RKO (cell line): ENCODE measurements at regions not wholly inside any gene's neighbourhood (a gene's known extent, or its start where the extent isn't known, plus 50 kb on each side); places are given as distances from the start of the nearest gene placed in this dataset.
"Not testable (repeated sequence)": the region's sequence is repeated elsewhere in the genome, so short reads cannot be mapped to it uniquely, and the experiment has no call there.

Experiments used
- DNase-seq: peaks from one replicate; pipeline ENCODE4 v3.0.0-alpha.2; 2016; ENCODE audit warnings: low spot score

DNA sequence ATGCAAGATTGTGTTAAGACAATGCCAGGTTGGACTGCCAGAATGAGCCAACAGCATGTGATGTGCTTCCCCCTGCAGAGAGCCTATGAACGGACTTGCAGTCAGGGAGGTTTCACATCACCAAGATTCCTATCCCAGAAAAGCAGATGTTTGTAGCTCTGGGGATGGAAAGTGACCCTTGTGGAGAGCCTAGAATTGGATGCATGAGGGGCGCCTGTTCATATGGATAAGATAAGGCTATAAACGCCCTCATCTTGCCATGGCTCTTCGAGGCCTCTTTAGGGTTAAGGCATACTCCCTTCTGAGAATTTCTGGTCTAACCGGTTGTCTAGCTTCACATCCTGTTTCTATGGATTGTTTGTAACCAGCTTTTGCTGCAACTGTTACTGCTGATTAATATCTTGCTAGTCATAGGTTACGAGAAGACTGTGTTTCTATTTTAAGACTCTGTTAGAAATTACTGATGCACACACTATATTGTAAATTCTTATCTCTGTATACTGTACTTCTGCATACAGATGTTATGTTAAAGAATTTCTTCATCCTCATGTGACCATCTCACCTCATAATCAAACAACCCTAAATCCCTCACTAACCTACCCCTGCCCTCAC lies 295.8 kb downstream of the PTGER3 start:
- DNase-seq: not testable (repeated sequence)

DNA sequence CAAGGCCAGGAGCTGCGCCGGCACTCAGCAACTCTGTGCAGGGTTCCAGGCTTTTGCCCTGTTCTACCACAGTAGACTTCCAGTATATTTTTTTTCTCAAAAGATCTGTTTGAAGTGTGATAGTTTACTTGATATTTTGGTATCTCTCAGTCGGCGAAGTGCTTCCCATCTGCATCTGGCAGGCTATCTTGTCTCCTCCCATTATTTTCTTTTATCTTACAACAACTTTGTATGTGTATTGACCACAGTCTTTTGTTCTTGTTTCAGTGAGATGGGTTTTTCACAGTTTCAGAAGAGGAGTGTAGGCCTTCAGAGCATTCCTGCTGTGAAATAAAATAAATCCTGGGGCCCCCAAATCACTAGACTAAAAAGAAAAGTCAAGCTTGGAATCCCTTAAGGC lies 292.9 kb downstream of the PTGER3 start:
- DNase-seq: no peak

DNA sequence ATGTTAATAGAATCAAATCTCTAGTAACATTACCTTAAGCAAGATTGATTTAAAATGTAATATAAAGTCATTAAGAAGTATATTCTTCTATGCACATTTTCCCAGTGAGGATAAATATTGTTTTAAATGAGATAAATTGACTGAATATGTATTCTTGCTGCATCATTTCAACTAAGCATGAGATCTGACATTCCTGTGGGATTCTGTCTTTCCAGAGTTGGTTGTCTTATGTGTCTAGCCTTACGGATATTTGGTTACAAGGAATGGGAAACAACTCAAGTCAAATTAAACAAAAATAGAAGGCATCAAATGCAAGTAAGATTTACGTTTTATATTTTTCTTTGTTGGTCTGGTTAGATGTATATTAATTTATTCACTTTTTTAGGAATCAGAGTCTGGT lies 287.5 kb downstream of the PTGER3 start:
- DNase-seq: no peak

DNA sequence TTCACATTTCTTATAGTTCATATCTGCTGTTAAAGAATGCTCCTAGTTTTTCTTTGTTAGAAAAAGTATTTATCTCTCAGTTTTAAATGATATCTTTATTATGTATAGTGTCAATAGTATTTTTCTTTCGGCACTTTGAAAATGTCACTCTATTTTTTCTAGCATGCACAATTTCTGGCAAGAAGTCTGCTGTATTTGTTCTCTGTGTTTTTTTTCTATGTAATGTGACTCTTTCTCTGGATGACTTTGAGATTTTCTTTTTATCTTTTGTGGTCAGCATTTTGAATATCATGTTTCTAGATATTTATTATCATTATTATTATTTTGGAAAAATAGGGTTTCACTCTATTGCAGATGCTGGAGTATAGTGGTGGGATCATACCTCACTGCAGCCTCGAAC lies 285.2 kb downstream of the PTGER3 start:
- DNase-seq: no peak

DNA sequence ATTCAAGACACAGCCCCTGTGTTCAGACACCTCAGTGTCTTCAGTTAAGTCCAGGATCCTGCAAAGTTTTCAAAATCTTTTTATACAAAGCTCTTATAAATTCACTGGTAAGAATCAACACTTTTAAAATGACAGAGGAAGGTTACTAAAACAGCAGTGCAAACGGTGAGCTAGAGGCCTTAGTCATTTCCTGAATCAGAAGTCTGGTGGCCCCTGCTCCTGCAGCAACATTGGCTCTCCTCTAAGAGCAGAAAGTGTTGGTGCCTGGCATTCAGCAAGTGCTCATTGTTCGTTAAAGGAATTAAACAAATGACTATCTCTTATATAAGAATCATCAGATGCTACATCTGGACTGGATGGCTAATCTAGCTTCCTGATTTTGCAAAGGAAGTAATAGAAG lies 282.9 kb downstream of the PTGER3 start:
- peak; percentile 16 for DNase-seq

DNA sequence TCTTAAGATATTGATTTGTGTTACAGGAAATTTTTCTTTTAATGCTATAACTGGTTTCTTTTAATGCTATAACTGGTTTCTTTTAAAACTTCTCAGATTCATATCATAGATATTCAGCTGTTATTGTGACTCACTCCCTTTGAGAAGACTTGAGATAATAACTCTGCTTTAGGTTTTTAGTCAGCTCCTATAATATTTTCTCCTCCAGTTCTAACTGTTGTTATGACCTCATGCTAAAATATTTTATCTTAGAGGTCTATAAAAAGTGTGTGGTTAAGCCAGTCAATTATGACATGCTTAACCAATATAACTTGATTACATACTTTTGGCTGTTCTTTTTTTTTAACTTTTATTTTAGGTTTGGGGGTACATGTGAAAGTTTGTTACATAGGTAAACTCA lies 280.2 kb downstream of the PTGER3 start:
- DNase-seq: no peak

DNA sequence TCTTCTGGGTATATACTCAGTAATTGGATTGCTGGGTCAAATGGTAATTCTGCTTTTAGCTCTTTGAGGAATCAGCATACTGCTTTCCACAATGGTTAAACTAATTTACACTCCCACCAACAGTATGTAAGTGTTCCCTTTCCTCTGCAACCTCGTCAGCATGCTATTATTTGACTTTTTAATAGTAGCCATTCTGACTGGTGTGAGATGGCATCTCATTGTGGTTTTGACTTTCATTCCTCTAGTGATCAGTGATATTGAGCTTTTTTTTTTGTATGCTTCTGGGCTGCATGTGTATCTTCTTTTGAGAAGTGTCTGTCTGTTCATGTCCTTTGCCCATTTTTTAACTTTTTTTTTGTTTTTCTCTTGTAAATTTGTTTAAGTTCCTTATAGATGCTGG lies 279.4 kb downstream of the PTGER3 start:
- DNase-seq: no peak

DNA sequence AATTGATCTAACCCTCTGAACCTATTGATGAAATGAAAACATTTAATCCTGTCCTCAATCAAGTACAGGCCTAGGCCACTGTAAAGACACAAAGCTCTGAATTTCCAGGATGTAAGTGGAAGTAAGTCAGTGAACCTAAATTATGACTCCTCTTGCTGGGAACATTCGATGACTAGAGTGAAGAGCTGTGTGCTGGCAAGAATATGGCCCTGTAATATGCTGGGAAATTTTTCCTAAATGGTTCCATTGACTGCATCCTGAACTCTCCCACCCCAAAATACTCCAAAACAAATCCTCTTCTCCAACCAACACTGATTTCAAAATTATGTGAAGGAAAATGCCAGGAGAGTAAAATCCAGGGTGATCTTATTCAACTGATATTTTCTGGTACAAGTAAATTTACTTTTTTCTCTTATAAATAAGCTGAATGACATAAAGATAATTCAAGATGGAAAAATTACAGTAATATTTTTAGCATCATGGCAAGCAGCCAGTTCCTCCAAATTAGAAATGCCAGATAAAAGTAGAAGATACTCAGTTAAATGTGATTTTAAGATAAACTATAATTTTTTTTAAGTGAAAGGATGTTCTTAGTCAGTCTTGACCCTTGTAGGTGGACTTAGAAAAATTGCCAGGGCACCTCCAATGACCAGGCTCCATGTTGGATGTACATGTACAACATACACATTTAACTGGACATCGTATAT lies 269.4 kb downstream of the PTGER3 start:
- no peak for DNase-seq

DNA sequence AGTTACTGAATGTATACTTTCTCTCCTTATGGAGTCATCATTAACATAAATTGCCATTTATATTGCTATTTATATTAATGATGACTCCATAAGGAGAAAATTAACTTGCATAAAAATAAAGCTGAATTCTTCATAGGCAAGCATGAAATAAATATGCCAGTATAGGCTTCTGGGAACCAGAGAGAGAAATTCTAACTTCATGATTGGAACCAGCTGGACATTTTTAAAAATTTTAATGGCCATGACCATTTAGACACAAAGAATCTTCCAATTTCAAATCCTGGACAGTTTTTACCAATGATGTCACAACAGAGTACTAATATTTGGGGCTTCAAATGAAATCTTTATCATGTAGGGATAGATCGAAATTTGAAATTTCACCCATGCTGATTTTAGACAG lies 268.7 kb downstream of the PTGER3 start:
- DNase-seq: no peak

DNA sequence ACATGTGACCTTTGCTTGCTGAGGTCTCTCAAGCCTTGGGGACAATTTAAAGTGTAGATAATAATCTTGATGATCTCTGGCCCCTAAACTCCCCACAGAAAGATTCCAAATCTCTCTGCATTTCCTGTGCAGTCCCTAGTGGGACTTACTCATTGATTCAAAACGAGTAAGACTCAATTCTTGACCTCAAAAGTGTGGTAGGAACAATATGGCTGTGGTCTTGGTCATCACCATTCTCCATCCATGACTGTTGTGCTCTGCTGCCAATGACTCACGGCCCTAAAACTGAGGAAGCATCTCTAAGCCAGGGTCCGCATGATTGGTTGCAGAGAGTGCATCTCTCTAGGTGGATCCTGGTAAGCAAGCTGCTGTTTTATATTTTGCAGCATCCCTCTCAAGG lies 268.0 kb downstream of the PTGER3 start:
- peak; percentile 43 for DNase-seq

DNA sequence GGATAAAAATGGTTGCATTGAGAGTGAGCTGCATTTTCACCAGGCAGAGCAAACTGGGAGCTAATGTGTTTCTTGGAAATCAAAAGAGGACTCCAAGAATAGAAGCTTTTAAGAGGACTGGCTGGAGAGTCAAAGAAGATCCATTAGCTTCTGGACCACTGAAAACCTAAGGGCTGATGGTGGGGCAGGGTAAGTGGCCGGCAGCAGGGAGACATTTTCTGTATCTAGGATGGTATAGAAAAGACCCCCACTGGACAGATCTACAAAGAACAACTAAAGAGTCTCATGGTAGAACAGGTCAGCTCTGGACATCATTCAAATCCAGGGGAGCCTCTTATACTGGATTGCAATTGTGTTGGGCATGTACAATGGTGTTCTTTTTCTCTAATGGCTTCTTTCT lies 262.3 kb downstream of the PTGER3 start:
- no peak for DNase-seq

DNA sequence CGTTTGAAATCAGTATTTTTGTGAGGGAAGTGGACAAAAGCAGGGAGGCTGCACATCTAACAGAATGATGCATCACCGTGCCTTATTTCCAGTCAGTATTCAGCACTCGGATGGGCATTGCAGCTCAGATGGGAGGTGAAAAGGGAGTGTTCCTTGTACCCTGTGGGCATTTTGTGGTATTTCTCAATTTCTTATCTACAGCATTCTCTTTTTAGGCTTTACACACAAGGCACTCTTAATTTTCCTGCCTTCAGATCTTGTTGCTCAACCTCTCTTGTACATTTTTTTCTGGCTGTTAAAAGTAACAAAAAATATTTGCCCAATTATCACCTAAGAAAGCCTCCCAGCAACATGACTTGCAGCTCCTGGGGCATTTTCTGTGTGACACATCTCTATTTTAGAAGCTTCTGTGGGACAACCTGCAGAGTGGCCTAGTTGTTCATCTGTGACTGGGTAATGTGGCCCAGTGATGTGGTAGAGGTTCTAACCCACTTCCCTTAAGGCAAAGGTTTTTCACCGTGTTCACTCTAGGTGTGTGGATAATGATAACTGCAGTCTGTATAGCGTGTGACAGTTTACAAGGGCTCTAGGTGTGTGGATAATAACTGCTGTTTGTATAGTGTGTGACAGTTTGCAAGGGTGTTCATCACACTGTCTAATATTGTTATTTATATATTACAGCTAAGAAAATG lies 257.2 kb downstream of the PTGER3 start:
- DNase-seq: no peak

DNA sequence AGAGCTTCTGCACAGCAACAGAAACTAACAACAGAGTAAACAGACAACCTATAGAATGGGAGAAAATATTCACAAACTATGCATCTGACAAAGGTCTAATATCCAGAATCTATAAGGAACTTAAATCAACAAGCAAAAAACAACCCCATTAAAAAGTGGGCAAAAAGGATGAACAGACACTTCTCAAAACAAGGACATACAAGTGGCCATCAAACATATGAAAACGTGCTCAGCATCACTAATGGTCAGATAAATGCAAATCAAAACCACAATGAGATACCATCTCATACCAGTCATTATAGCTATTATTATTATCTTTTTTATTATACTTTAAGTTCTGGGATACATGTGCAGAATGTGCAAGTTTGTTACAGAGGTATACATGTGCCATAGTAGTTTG lies 252.6 kb downstream of the PTGER3 start:
- not testable (repeated sequence) for DNase-seq

DNA sequence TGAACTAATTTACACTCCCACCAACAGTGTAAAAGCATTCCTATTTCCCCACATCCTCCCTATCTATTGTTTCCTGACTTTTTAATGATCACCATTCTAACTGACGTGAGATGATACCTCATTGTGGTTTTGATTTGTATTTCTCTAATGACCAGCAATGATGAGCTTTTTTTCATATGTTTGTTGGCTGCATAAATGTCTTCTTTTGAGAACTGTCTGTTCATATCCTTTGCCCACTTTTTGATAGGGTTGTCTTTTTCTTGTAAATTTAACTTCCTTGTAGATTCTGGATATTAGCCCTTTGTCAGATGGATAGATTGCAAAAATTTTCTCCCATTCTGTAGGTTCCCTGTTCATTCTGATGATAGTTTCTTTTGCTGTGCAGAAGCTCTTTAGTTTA lies 251.3 kb downstream of the PTGER3 start:
- not testable (repeated sequence) for DNase-seq

DNA sequence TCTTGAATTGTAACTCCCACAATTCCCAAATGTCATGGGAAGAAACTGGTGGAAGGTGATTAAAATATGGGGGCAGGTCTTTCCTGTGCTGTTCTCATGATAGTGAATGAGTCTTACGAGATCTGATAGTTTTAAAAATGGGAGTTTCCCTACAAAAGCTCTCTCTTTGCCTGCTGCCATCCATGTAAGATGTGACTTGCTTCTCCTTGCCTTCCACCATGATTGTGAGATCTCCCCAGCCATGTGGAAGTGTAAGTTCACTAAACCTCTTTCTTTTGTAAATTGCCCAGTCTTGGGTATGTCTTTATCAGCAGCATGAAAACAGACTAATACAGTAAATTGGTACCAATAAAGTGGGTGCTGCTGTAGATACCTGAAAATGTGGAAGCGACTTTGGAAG lies 245.0 kb downstream of the PTGER3 start:
- not testable (repeated sequence) for DNase-seq

DNA sequence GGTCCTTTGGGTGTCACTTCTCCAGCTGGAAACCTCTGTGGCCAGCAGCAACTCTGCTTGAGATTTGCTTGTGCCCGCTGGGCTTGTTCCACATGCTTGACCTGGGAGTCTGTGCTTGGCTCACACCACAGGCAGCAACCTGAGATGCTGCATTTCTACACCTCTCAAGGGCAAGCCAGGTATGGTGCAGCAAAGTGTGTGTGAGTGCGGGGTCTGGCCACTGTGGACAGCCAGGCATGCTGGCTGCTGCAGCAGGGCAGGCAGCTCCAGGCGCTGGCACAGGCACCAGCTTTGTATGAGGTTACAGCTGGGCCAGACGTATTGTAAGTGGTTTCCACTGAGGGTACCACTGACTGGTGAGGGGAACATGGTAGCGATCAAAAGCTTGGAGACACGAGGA lies 242.0 kb downstream of the PTGER3 start:
- DNase-seq: no peak

DNA sequence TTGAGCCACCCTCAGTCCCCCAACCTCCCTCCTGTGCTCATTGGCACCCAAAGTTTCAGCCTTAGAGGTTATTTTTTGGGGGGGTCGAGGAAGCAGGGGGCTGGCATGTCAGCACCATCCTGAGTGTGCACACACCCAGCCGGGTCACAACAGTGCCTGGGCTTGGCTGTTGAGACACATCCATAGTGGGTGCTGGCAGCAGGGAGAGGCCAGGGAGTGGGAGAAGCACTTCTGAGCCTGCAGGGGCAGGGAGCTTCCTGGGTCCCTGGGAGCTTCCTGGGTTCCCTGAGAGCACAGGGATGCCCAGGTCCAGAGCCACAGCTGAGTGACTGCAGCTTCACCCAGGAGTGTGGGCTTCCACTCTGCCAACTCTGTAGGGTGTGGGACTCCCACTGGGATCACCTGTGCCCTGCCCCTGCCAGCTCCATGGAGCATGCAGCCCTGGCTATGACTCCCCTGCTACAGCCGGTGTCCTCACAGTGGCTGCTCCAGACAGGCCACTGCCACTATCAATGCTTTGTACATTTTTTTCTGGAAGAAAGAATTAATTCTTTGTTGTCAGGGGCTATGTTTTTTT lies 240.4 kb downstream of the PTGER3 start:
- DNase-seq: no peak

DNA sequence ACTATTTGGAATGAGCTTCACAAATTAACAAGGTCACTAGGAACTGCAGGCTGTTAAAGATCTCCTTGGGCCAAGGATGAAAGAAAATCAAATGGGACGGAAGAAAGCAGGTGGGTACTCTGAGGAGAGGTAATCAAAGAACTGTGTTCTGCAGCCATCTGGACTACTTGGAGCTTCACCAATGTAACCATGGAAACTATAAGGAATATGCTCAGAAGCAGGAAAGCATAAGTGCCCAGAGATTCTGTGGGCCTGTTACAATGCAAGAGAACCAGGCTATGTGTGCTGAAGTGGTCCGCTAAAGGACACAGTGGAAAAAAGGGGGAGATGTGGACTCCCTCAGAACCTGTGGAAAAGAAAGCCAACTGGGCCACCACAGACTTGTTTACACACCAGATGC lies 238.5 kb downstream of the PTGER3 start:
- no peak for DNase-seq

DNA sequence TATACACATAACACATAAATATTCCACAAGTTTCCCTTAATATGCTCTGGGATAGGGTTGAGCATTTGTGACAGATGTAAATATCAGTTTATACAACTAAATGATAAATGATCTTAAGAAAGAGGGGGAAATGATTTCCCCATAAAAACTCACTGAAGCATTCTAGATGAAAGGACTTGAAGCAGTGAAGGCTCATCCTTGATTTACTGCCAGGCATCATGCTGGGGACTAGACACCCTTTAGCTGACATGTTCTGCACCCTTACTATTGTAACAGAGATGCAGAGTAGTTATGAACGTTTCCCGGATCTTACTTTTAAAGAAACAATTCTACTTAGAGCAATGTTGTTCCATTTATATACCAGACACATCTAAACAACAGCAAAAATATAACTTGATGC lies 235.8 kb downstream of the PTGER3 start:
- DNase-seq: no peak

DNA sequence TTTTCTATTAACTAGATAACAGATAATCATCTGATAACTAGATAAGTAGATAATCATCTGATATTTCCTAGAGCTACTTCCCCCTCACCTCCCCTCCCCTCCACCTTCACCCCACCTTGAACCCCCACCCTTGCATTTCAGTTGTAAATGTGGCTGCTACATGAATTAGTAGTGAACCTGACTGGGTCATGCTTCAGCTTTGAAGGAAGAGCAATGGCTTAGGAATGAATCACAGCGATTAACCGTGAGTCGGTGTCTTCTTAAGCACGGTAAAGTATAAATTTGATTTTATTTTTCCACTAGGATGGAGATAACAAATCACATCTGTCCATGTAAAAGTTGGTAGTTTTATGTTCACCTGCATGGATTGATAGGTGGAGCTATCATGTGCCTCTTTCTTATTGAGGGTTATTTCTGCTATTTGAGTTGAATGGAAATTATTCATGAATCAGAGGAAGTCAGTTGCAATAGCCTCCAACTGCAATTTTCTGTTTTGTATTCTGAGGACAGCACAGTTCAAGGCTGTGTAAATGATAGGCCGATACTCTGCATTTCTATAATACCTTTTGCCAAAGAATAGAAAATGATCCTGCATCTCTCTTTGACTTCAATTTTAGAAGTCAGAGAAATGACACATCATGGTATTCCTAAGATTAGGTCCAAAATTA lies 235.0 kb downstream of the PTGER3 start:
- no peak for DNase-seq

DNA sequence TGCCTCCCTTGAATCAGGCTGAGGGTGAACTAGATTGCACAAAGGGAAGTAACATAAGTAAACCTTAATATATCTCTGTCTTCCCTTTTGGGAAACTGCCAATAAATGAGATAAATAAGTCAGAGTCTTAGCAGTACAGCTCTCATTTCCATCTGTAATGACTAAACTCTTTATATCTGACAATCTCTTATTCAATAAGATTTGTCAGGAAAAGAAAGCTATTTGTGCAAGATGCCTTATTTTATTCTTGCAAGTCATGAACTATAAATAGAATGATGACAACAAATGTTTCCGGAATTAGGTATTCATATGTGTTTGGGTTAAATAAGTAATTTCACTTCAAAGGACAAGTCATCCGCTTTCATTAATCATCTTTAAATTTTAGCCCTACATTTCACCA lies 229.2 kb downstream of the PTGER3 start:
- DNase-seq: no peak

DNA sequence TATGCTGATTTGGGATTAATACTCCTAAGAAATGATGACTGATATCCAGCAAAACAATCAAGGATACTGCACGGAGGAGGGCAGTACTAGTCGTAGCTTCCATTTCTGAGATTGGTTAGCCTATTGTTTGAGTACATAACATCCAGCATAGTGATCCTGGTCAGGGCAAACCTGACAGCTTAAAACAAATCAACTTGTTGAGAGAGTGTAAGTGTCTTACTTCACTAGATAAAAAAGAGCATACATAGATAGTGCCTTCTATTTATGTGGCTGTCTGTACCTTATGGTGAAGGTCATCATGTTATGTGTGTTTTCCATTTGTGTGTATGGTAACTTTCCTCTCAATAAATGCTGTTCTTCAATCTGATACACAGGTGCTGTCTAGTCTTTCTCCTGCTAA lies 228.4 kb downstream of the PTGER3 start:
- no peak for DNase-seq

DNA sequence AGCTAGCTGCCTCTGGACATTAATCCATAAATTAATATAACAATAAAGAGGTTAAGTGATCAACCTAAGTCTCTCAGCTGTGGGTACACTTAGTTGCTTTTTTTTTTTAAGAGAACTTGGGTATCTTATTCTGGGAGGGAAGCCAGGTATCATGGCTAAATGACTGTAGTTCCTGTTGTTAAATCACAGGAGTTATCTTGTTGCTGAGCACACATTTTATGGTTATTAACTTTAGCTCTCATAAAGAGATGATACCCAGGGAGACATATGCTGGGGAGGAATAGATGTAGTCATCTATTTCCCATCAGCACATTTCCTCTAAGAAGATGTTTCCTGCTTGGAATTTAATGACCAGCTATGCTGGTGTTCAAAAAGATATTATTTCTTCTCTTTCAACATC lies 227.8 kb downstream of the PTGER3 start:
- no peak for DNase-seq
